GM13977 (cell line): ENCODE measurements at regions not wholly inside any gene's neighbourhood (a gene's known extent, or its start where the extent isn't known, plus 50 kb on each side); places are given as distances from the start of the nearest gene placed in this dataset.

Experiments
- DNase-seq: peaks from one replicate; pipeline ENCODE4 v3.0.0; 2012; ENCODE audit warnings: low spot score
- in situ Hi-C: fragments of 300-500 bp; cut with MboI; formaldehyde crosslinking; loops from one replicate; pipeline ENCODE4 v1.12.0; 2022; ENCODE audit warnings: low sequenced_read_pairs, low pct_unique_long_range_greater_than_20kb, mixed read lengths, inconsistent platforms; ENCODE audit not compliant: unreplicated experiment
- TF ChIP-seq, protein P1 (sequence below): IDR thresholded peaks from 2 replicates; pipeline ENCODE4 v1.5.1; 2012; ENCODE audit warnings: mild to moderate bottlenecking, control low read depth; ENCODE audit not compliant: insufficient read depth; ENCODE audit errors: extremely low read depth, missing control alignments

DNA sequence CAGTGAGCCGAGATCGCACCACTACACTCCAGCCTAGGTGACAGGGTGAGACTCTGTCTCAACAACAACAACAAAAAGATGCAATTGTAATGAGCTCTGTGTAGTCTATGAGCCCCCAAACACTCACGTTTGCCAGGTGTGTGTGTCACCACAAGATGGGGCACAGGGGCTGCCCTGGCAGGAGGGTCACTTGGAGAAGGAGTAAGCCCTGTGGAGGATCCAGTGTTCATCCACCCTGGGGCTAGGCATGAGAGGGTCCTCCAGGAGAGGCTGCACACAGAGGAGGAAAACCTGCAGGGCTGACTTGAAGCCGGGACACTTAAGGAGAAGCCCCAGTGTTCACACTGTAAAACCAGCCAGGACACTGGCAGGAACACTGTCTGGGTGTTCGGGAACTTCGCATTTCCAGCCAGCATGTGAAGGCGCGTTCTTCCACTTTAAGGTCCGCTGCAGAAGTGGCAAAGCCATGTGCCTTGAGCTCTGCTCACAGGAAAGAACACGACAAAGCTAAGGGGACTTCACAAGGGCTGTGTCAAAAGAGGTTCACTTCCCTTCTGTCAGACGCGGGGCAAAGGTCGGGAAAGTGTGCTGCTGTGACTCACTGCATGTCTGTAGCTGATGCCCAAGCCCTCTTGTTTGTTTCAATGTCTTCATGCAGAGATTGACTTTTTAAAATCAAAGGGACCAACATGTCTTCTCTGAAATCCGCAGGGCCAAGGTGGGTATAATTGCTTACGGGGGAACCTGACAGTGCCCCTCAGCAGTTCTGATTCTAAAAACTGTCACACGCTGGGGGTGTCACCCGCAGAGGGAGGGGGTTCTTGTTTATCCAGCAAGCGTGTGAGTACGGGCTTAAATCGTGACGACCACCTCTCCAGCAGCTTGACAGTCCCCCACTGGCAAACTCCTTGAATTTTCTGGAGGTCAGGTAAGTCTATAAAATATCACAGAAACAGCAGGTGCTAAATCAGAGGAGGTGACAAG lies 102.8 kb downstream of the RIPK4 start:
- TF ChIP-seq, protein P1, sequence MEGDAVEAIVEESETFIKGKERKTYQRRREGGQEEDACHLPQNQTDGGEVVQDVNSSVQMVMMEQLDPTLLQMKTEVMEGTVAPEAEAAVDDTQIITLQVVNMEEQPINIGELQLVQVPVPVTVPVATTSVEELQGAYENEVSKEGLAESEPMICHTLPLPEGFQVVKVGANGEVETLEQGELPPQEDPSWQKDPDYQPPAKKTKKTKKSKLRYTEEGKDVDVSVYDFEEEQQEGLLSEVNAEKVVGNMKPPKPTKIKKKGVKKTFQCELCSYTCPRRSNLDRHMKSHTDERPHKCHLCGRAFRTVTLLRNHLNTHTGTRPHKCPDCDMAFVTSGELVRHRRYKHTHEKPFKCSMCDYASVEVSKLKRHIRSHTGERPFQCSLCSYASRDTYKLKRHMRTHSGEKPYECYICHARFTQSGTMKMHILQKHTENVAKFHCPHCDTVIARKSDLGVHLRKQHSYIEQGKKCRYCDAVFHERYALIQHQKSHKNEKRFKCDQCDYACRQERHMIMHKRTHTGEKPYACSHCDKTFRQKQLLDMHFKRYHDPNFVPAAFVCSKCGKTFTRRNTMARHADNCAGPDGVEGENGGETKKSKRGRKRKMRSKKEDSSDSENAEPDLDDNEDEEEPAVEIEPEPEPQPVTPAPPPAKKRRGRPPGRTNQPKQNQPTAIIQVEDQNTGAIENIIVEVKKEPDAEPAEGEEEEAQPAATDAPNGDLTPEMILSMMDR: no peak
- no peak for DNase-seq
- in situ Hi-C loops: no loop called here

DNA sequence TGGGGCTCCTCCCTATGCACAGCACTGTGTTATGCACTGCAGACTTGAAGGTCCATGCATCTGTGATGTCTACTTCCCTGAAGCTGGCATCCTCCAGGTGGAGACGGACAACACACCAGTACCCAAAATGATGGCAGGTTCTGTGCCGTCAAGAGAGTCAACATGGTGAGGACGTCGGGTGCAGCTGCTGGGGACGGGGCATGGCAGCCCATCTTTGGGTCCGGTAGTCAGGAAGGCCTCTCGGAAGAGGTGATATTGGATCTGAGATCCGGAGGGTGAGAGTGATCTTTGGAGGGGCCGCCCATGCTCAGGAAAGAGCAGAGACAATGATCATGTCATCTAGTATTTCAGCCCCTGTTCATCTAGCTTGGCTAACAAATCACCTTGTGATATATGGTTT lies 104.1 kb downstream of the RIPK4 start:
- in situ Hi-C loops: no loop called here
- DNase-seq: no peak
- TF ChIP-seq, protein P1: no peak

DNA sequence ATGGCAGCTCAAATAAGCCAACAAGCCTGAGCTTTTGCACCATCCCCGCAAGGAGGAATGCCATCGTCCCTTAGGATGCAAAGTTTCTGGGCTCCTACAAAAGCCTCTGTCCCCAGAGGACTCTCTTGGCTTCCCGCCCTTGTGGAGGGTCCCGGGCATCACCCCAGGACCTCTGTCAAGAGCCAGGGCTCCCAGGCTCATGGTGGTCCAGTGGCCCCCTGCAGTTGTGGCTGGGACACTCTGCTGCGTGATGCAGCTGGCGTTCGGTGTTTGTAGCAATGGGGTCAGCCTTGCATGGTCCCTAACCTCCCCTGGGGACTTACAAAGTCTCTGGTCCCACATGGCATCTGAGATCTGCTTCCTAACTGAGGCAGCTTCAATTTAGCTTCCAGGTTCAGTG lies 104.7 kb downstream of the RIPK4 start:
- no peak for DNase-seq
- in situ Hi-C loops: no loop called here
- TF ChIP-seq, protein P1: no peak

DNA sequence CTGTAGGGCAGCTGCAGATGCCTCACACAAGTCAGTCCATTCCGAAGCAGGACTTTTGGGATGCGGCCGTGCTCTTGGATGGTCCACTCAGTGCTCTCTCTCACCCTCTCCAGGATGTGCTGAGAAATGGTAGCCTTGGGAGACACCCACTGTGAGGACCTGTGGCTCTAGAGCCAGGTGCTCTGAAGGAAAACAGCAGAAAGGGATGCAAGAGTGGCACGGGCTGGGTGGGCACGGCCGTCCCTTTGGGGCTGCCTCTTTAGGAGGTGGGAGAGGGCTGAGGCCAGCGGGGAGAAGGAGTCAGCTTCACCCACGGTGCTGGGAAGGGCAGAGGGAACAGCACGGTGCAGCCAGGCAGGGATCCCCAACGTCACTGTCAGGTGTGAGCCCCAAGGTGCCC lies 106.1 kb downstream of the RIPK4 start:
- TF ChIP-seq, protein P1: no peak
- in situ Hi-C loops: no loop called here
- no peak for DNase-seq

DNA sequence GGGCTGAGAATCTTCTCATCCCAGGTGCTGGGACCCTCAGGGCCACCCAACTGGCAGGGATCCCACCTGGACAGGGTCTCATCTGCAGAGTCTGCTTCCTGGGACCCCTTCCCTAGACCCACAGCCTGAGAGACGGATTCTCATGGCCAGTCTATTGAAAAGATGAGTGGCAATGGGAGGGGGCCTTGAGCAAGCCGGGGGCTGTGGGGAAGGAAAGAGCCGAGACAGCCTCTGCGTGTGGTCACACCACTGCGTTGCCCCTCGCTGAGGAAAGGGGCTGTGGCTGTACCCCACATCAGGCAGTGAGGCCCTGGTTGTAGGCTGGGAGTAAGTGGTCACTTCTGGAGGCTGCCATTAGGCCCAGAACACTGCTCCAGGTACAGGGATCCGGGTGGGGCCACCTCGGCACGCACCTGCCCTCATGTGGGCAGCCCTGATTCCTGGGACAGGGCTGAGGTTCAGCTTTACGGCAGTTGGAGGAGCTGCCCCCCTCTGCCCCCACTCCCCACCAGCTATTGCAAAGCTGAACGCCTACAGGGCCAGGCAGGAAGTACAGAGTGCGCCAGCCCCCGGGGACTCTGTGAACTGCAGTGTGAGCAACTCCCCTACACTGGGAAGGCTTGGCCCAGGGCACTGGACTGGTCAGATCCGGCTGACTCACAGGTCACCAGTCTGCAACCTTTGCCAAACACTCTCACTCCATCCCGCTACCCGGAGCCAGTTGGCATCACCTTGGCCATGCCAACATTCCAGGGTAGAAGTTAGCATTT lies 106.9 kb downstream of the RIPK4 start:
- TF ChIP-seq, protein P1: no peak
- no peak for DNase-seq
- in situ Hi-C loops: no loop called here

DNA sequence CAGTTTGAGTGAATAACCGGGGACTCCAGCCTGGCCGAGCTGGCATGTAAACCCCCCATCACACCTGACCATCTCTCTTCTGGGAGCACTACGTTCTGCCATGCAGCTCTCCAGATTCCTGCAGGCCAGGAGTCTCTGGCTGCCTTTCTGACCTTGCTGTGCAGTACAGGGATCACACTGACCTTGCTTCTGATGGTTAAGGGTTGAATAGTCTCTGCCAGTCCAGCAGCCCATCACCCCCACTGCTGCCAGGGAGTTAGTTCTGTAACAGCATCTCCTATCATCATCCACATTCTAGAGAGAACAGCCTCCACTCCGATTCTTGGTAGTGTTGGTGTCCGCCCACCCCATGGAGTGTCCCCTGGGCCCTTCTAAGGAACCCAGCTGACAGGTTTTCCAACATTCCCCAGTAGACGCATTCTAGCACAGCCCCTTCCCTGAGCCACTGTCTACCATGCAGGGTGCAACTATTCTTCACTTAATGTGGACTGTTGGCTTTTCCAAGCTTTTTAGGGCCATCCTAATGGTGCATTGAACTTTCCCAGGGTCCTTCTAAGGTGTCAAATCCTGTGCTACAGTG lies 109.8 kb downstream of the RIPK4 start:
- TF ChIP-seq, protein P1: no peak
- no peak for DNase-seq
- in situ Hi-C loops: no loop called here
